ENCODE measurements at regions not wholly inside any gene's neighbourhood (a gene's known extent, or its start where the extent isn't known, plus 50 kb on each side); places are given as distances from the start of the nearest gene placed in this dataset.
"Not testable (repeated sequence)": the region's sequence is repeated elsewhere in the genome, so short reads cannot be mapped to it uniquely, and the experiment has no call there.

DNA sequence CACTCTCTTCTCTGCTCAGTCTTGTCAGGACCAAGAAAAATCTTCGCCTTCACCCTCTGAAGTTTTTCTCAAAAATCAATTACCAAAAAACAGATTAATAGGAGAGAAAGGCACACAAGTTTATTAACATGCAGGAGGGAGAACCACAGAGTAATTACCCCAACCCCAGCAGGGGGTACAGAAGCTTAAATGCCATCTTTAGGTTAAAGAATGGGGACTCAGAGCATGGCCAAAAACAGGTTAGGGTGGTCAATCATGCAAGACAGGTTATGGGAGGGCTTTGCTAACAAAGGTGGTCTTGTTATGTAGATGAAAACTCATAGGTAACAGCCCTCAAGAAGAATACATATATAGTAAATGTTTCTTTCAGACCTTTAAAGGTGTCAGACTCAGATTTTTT, 100.5 kb upstream of the BTN3A2 start:
- no peak for DNase-seq (ENCODE audit: low read depth)

DNA sequence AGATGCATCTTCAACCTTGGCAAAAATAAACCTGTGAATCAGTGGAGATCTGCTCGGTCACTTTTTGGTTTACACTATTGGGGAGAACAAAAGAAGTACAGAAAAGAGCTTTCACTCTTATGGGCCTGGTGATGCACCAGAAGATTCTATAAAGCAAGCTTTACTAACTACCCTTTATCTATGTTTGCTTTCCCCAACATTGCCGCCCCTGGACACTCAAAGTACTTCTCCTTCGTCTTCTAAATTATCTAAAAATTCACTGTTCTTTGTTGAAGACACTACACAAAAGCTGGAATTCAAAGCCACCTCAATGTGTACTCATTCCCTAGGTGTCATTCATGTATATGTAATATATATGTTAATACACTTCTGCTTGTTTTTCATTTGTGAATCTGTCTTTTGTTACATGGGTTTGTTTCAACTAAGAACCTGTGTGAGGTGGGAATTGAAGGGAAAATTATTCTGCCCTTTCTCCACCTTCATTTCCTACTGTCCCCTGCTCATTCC, 97.9 kb upstream of the BTN3A2 start:
- DNase-seq (ENCODE audit: low read depth): no peak

- DNase-seq (ENCODE audit: low read depth): no peak
These were observed 96.2 kb upstream of the BTN3A2 start for GRCh38 chr6:26268659-26269402.

DNA sequence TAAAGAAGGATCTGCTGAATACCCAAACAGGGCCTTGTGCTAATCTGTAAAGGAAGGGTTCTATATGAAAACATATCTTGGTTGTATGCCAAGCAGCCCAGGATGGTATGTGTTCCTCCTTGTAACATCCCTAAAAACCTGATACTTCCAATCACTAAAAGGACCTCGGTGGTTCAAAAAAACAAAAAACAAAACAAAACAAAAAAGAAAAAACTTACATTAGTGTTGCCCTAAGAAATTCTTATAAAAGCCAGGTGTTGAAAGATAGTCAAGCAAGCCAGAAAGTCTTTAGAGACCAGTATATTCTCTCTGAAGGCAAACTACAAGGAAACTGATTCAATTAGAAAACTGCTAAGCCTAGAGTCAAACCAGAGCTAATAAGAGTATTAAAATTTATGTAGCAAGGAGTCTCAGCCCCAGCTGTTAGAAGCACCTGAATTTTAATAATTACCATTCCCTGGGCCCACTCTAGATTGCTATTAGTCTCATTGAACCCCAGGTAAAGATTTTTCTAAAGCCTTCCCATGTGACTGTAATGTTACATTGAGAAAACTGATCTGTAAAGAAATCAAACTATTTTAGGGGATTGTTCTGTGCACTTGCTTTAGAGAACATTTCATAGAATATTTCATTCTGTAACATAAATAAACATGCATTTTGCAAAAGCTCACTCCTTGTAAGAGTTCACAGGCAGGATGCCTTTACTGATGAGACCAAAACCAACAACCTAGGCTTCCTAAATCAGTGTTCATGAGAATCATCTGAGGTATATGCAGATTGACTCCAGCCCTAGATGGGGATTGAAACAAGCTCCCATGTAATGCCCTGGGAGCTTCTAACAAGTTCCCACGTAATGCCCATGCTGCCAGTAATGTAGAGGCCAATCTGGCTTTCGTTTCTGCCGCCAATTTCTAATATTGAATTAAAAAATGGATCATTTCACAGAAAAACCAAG, 95.2 kb upstream of the BTN3A2 start:
- no peak for DNase-seq (ENCODE audit: low read depth)

GRCh38 chr6:26270486-26270861, 94.5 kb upstream of the BTN3A2 start:
- no peak for DNase-seq (ENCODE audit: low read depth)

GRCh38 chr6:26270903-26271667, 93.9 kb upstream of the BTN3A2 start:
- peak; percentile 78 for DNase-seq (ENCODE audit: low read depth)

DNA sequence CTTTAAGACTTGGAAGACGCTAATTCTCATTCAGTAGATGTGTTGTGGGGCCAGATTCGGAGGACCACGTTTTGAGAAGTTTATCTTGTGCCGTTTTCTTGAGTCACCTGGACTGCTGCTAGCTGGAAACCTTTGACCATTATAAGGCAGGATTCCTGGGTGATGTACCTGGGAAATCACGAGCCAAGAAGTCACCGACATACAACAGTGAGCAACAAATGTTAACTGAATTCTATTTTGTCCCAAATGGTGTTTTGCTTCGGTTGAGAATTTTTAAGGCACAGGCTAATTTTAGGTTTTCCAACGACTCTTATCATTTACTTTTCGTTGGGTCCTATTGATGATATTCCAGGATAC, 93.4 kb upstream of the BTN3A2 start:
- no peak for DNase-seq (ENCODE audit: low read depth)

- DNase-seq (ENCODE audit: low read depth): peak; percentile 35
These were observed 92.8 kb upstream of the BTN3A2 start for GRCh38 chr6:26272171-26272637.

GRCh38 chr6:26273673-26274588, 91.1 kb upstream of the BTN3A2 start:
- no peak for DNase-seq (ENCODE audit: low read depth)

GRCh38 chr6:26275663-26276062, 89.3 kb upstream of the BTN3A2 start:
- DNase-seq (ENCODE audit: low read depth): no peak

- no peak for DNase-seq (ENCODE audit: low read depth)
These were observed 88.0 kb upstream of the BTN3A2 start for GRCh38 chr6:26276841-26277648.

GRCh38 chr6:26278536-26278935, 86.5 kb upstream of the BTN3A2 start:
- no peak for DNase-seq (ENCODE audit: low read depth)

GRCh38 chr6:26279371-26279770, 85.6 kb upstream of the BTN3A2 start:
- DNase-seq (ENCODE audit: low read depth): not testable (repeated sequence)

DNA sequence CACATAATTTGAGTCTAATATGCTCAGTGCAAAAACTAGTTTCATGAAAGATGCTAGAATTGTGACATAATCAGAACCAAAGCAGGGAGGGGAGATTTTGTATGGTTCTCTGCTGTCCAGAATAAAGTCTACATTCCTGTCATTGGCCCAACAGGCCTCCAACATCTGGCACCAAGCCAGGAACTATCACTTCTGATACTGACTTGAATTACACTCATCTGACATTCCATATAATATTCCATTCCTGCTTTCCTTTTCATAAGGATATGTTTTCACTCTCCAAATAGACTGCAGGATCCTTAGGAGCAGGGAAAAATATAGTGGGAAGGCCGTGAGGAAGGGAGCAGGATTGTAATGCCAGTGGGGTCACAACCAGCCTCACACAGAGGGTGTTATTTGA, 84.6 kb upstream of the BTN3A2 start:
- no peak for DNase-seq (ENCODE audit: low read depth)

- no peak for DNase-seq (ENCODE audit: low read depth)
These were observed 80.4 kb upstream of the BTN3A2 start for GRCh38 chr6:26284537-26285142.

DNA sequence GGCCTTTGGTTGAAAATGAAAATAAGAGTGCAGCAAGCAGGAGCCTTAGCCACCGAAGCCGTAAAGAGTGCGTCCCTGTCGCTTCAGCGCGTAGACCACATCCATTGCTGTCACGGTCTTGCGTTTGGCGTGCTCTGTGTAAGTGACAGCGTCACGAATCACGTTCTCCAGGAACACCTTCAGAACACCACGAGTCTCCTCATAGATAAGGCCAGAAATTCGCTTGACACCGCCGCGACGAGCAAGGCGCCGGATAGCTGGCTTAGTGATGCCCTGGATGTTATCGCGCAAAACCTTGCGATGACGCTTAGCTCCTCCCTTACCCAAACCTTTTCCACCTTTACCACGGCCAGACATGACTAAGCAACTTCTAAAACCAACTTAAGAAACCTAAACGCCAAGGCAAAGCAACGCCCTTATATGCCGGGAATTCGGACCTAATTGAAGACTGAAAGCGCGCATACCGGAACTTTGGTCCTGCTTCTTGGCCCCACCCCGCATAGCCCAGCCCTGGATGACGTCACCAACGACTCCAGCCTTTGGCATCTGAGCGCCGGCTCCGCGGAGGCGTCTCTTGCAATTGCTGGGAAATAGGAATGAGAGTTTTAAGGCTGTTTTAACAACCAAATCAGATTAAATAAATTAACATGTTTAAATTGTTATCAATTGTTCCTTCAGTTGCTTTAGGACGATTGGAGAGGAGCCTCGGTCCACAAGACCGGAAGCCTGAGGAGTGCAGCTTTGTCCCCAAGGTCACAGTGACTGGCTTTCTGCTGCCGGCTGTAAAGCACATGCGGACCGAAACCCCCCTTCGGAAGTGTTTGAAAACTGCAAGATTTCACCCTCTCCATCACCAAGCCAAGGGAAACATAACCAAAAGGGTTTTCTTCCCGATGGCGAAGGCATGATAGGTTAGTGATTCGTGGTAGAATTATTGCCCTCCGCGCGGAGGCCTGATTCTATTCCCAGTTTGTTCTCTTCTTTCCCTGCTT, 79.6 kb upstream of the BTN3A2 start:
- DNase-seq (ENCODE audit: low read depth): peak; percentile 88

GRCh38 chr6:26286168-26286877, 78.7 kb upstream of the BTN3A2 start:
- peak; percentile 73 for DNase-seq (ENCODE audit: low read depth)

- no peak for DNase-seq (ENCODE audit: low read depth)
These were observed 76.8 kb upstream of the BTN3A2 start for GRCh38 chr6:26288155-26288554.
